DND-41 (cell line): ENCODE measurements at regions not wholly inside any gene's neighbourhood (a gene's known extent, or its start where the extent isn't known, plus 50 kb on each side); places are given as distances from the start of the nearest gene placed in this dataset.

Experiments used
- ATAC-seq: fragments of 200-7000 bp; cut with Tn5 transposase; 3 replicates; pipeline ENCODE4 v1.9.1; 2021; ENCODE audit warnings: low read depth; ENCODE audit not compliant: insufficient read depth
- DNase-seq: peaks from one replicate; pipeline ENCODE4 v3.0.0-alpha.2; 2020
- H2AFZ ChIP-seq: 2 replicates; pipeline ENCODE4 v1.6.0; 2012; ENCODE audit warnings: low read depth, low read length
- H3K27ac ChIP-seq: 2 replicates; pipeline ENCODE4 v1.5.1; 2012; ENCODE audit warnings: low read length, inconsistent platforms
- H3K27me3 ChIP-seq: fragments of 200-600 bp; sonication (generic); 2 replicates; pipeline ENCODE4 v1.6.0; 2012; ENCODE audit warnings: low read length, mild to moderate bottlenecking, inconsistent platforms; ENCODE audit not compliant: insufficient read depth, poor library complexity
- H3K36me3 ChIP-seq: 2 replicates; pipeline ENCODE4 v1.5.1; 2012; ENCODE audit warnings: low read length, inconsistent platforms; ENCODE audit not compliant: insufficient read depth
- H3K4me1 ChIP-seq: 2 replicates; pipeline ENCODE4 v1.5.1; 2012; ENCODE audit warnings: mild to moderate bottlenecking, low read length; ENCODE audit not compliant: insufficient read depth
- H3K4me2 ChIP-seq: 2 replicates; pipeline ENCODE4 v1.6.0; 2012; ENCODE audit warnings: mild to moderate bottlenecking, moderate library complexity, low read length, inconsistent platforms; ENCODE audit not compliant: insufficient read depth
- H3K4me3 ChIP-seq, 2 experiments: fragments of 200-600 bp in 1 of 2; shearing (Covaris generic) in 1 of 2; 2 replicates each; pipeline ENCODE4 v1.5.1; 2012 to 2016; ENCODE audit warnings: inconsistent platforms in 2 of 2, low read length in 2 of 2, mild to moderate bottlenecking in 2 of 2, low read depth in 1 of 2, moderate library complexity in 1 of 2
- H3K79me2 ChIP-seq: 2 replicates; pipeline ENCODE4 v1.6.0; 2012; ENCODE audit warnings: low read length, inconsistent platforms; ENCODE audit not compliant: insufficient read depth
- H3K9ac ChIP-seq: 2 replicates; pipeline ENCODE4 v1.6.0; 2012; ENCODE audit warnings: low read depth, mild to moderate bottlenecking, inconsistent platforms, low read length, moderate library complexity
- H3K9me3 ChIP-seq: 2 replicates; pipeline ENCODE4 v1.5.1; 2012; ENCODE audit warnings: low read length, moderate library complexity, mild to moderate bottlenecking, inconsistent platforms; ENCODE audit not compliant: insufficient read depth, severe bottlenecking
- H4K20me1 ChIP-seq: 2 replicates; pipeline ENCODE4 v1.6.0; 2012; ENCODE audit warnings: low read length; ENCODE audit not compliant: insufficient read depth
- EZH2 ChIP-seq: IDR thresholded peaks from 3 replicates; pipeline ENCODE4 v1.6.1; 2012; ENCODE audit warnings: borderline replicate concordance, low read depth, mild to moderate bottlenecking, moderate library complexity, low read length, inconsistent platforms; ENCODE audit not compliant: severe bottlenecking
- TF ChIP-seq, protein P1 (sequence below): IDR thresholded peaks from 2 replicates; pipeline ENCODE4 v1.5.1; 2012; ENCODE audit warnings: borderline replicate concordance, low read length, moderate library complexity, mild to moderate bottlenecking; ENCODE audit not compliant: poor library complexity, severe bottlenecking; ENCODE audit errors: extremely low read depth

DNA sequence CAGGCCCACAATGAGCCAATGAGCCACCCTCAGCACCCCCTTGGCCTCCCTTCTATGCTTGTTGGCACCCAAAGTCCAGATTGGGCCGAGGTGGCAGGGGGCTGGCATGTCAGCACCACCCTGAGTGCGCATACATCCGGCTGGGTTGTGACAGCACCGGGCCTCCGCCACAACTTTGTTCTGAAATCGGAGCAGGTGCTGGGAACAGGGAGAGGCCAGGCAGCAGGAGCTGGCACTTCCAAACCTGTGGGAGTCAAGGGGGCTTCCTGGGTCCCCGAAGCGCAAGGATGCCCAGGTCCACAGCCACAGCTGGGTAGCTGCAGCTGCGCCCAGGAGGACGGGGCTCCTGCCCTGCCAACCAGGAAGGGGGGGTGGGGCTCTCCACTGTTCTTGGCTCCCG is 1911.9 kb upstream of the WWC1 start:
- no peak overlapping the region for H3K27ac ChIP-seq
- ATAC-seq, result no peak
- no peak for DNase-seq
- H3K4me2 ChIP-seq, result no peak overlapping the region
- no peak overlapping the region for H3K9ac ChIP-seq
- H3K9me3 ChIP-seq, result peaks cover 17% of the 10 kb centered on the region
- no peaks in the 10 kb centered on the region for H3K36me3 ChIP-seq
- H3K4me3 ChIP-seq, result no peak overlapping the region
- TF ChIP-seq, protein P1, sequence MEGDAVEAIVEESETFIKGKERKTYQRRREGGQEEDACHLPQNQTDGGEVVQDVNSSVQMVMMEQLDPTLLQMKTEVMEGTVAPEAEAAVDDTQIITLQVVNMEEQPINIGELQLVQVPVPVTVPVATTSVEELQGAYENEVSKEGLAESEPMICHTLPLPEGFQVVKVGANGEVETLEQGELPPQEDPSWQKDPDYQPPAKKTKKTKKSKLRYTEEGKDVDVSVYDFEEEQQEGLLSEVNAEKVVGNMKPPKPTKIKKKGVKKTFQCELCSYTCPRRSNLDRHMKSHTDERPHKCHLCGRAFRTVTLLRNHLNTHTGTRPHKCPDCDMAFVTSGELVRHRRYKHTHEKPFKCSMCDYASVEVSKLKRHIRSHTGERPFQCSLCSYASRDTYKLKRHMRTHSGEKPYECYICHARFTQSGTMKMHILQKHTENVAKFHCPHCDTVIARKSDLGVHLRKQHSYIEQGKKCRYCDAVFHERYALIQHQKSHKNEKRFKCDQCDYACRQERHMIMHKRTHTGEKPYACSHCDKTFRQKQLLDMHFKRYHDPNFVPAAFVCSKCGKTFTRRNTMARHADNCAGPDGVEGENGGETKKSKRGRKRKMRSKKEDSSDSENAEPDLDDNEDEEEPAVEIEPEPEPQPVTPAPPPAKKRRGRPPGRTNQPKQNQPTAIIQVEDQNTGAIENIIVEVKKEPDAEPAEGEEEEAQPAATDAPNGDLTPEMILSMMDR, result no peak
- TF ChIP-seq EZH2, result no peak
- no peak overlapping the region for H2AFZ ChIP-seq
- H3K4me1 ChIP-seq, result no peaks in the 10 kb centered on the region
- no peaks in the 10 kb centered on the region for H3K79me2 ChIP-seq
- no peaks in the 10 kb centered on the region for H3K27me3 ChIP-seq
- no peaks in the 10 kb centered on the region for H4K20me1 ChIP-seq

DNA sequence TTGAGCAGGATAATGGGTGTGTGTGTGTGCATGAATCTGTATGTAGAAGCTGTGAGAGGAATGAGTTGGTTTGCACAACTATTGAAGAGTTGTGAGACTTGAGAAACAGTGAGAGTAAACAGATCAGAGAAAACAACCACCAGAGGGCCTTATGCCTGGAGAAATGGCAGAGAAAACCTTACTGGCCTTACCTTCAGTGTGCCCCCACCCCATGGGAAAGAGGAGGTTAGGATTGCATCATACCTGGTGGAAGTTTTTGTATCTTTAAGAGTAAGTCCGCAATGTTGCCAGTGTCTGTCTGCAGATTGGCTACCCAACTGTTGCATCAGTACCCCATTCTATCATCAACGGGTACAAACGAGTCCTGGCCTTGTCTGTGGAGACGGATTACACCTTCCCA is 1909.4 kb upstream of the WWC1 start:
- Histone ChIP-seq H3K27ac (no peak overlapping the region), H3K4me3 (no peak overlapping the region), H3K27me3 (no peaks in the 10 kb centered on the region), H3K79me2 (no peaks in the 10 kb centered on the region), H3K4me2 (no peak overlapping the region), H4K20me1 (no peaks in the 10 kb centered on the region), H3K9ac (no peak overlapping the region), H3K36me3 (no peaks in the 10 kb centered on the region), H3K4me1 (peaks cover 7% of the 10 kb centered on the region), H3K9me3 (peaks cover 17% of the 10 kb centered on the region), H2AFZ (no peak overlapping the region)
- no peak for DNase-seq
- no peak for ATAC-seq
- TF ChIP-seq, protein P1, result no peak
- TF ChIP-seq EZH2, result no peak

DNA sequence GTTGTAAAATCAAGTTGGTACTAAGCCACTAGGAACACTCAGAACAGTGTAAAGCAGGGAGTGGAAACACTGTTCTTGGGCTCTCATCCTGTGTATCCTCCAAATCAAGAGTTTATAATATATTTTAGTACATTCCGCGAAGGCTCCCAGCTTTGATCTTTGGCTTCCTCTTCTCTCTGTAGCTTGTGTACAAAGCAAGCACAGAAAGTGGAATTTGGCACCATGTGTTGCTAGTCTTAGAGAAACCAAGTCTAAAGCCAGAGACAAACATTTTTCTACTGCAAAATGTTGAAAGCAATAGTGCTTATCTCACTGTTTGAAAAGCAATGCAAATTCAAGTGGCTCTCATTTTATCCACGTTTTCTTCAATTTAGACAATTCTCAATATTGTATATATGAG is 1893.3 kb upstream of the WWC1 start:
- no peak overlapping the region for H3K9ac ChIP-seq
- no peak overlapping the region for H3K27ac ChIP-seq
- no peak for DNase-seq
- H3K4me2 ChIP-seq, result no peak overlapping the region
- H3K4me1 ChIP-seq, result no peaks in the 10 kb centered on the region
- H3K9me3 ChIP-seq, result no peaks in the 10 kb centered on the region
- ATAC-seq, result no peak
- no peak for TF ChIP-seq EZH2
- TF ChIP-seq, protein P1, result no peak
- no peaks in the 10 kb centered on the region for H3K27me3 ChIP-seq
- H4K20me1 ChIP-seq, result no peaks in the 10 kb centered on the region
- no peaks in the 10 kb centered on the region for H3K79me2 ChIP-seq
- H3K4me3 ChIP-seq, result no peak overlapping the region
- H3K36me3 ChIP-seq, result no peaks in the 10 kb centered on the region
- H2AFZ ChIP-seq, result no peak overlapping the region

DNA sequence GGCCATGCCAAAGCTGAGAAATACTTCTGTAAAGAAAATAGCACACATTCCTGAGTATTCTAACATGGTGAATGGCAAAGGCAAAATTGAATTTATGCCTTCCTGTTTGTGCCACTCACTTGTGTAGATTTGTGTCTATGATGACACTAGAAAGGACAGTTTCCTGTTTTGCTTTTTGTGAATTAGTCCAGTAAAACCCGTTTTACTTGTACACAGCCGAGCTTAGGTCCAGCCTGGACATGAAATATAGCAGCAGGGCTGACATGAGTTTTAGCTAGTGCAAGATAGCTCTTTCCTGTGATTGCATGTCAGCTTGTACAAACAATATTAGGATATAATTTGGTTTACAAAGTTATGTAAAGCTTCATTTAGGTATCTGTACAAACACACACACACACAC is 1891.7 kb upstream of the WWC1 start:
- TF ChIP-seq, protein P1, result no peak
- no peak for TF ChIP-seq EZH2
- DNase-seq, result no peak
- no peaks in the 10 kb centered on the region for H3K9me3 ChIP-seq

More for the DNA sequence above, 1891.7 kb upstream of the WWC1 start:
- H3K4me1 ChIP-seq, result no peaks in the 10 kb centered on the region
- no peaks in the 10 kb centered on the region for H4K20me1 ChIP-seq
- no peak overlapping the region for H2AFZ ChIP-seq
- H3K4me3 ChIP-seq, result no peak overlapping the region
- no peak overlapping the region for H3K4me2 ChIP-seq
- H3K36me3 ChIP-seq, result no peaks in the 10 kb centered on the region
- H3K79me2 ChIP-seq, result no peaks in the 10 kb centered on the region
- ATAC-seq, result no peak
- no peaks in the 10 kb centered on the region for H3K27me3 ChIP-seq
- no peak overlapping the region for H3K27ac ChIP-seq
- no peak overlapping the region for H3K9ac ChIP-seq
